Ishikawa (cell line): ENCODE measurements at regions not wholly inside any gene's neighbourhood (a gene's known extent, or its start where the extent isn't known, plus 50 kb on each side); places are given as distances from the start of the nearest gene placed in this dataset.

ENCODE experiments used
- CEBPB ChIP-seq: IDR thresholded peaks from 2 replicates; pipeline ENCODE4 v1.6.1; 2012
- CREB1 ChIP-seq: IDR thresholded peaks from 2 replicates; pipeline ENCODE4 v1.6.1; 2012; ENCODE audit warnings: low read depth
- EGR1 ChIP-seq: IDR thresholded peaks from 2 replicates; pipeline ENCODE4 v1.6.1; 2012
- EP300 ChIP-seq: IDR thresholded peaks from 2 replicates; pipeline ENCODE4 v1.6.1; 2012; ENCODE audit warnings: borderline replicate concordance
- FOXM1 ChIP-seq: IDR thresholded peaks from 2 replicates; pipeline ENCODE4 v1.6.1; 2012; ENCODE audit warnings: low read depth, borderline replicate concordance
- MAX ChIP-seq: IDR thresholded peaks from 2 replicates; pipeline ENCODE4 v1.6.1; 2012
- NFIC ChIP-seq: IDR thresholded peaks from 2 replicates; pipeline ENCODE4 v1.6.1; 2012
- RAD21 ChIP-seq: IDR thresholded peaks from 2 replicates; pipeline ENCODE4 v1.6.1; 2012; ENCODE audit warnings: low read depth
- REST ChIP-seq: IDR thresholded peaks from 2 replicates; pipeline ENCODE4 v1.6.1; 2012; ENCODE audit warnings: low read depth, mild to moderate bottlenecking
- TAF1 ChIP-seq: IDR thresholded peaks from 2 replicates; pipeline ENCODE4 v1.6.1; 2012; ENCODE audit warnings: low read depth, mild to moderate bottlenecking
- TCF12 ChIP-seq: IDR thresholded peaks from 2 replicates; pipeline ENCODE4 v1.6.1; 2012; ENCODE audit warnings: low read depth
- TEAD4 ChIP-seq: IDR thresholded peaks from 2 replicates; pipeline ENCODE4 v1.6.1; 2012
- USF1 ChIP-seq: IDR thresholded peaks from 2 replicates; pipeline ENCODE4 v1.6.1; 2012
- YY1 ChIP-seq: IDR thresholded peaks from 2 replicates; pipeline ENCODE4 v1.6.1; 2012; ENCODE audit warnings: low read depth
- ZBTB7A ChIP-seq: IDR thresholded peaks from 2 replicates; pipeline ENCODE4 v1.6.1; 2012; ENCODE audit warnings: low read depth

GRCh38 chr9:23541976-23542375, 284.1 kb downstream of the ELAVL2 start:
- no peak for TF ChIP-seq NFIC
- TF ChIP-seq MAX, result no peak
- TF ChIP-seq FOXM1, result no peak
- no peak for TF ChIP-seq TEAD4
- TF ChIP-seq RAD21, result no peak
- no peak for TF ChIP-seq ZBTB7A
- no peak for TF ChIP-seq EGR1
- no peak for TF ChIP-seq CREB1
- TF ChIP-seq REST, result no peak
- TF ChIP-seq YY1, result no peak
- no peak for TF ChIP-seq CEBPB
- no peak for TF ChIP-seq USF1
- no peak for TF ChIP-seq TAF1
- no peak for TF ChIP-seq EP300

- no peak for TF ChIP-seq YY1
- TF ChIP-seq MAX, result no peak
- no peak for TF ChIP-seq TAF1
- no peak for TF ChIP-seq EP300
- no peak for TF ChIP-seq FOXM1
- TF ChIP-seq RAD21, result no peak
- TF ChIP-seq NFIC, result no peak
- no peak for TF ChIP-seq CEBPB
- TF ChIP-seq USF1, result no peak
- TF ChIP-seq TEAD4, result no peak
- TF ChIP-seq REST, result no peak
- TF ChIP-seq EGR1, result no peak
- no peak for TF ChIP-seq CREB1
- no peak for TF ChIP-seq ZBTB7A
- TF ChIP-seq TCF12, result no peak
Observed at GRCh38 chr9:23542438-23542837, 283.6 kb downstream of the ELAVL2 start.

- no peak for TF ChIP-seq TAF1
- TF ChIP-seq CEBPB, result no peak
- TF ChIP-seq NFIC, result no peak
- TF ChIP-seq FOXM1, result no peak
Observed at GRCh38 chr9:23542927-23543326, 283.1 kb downstream of the ELAVL2 start.

- TF ChIP-seq CEBPB (no peak), CREB1 (no peak), ZBTB7A (no peak), RAD21 (no peak), MAX (no peak), USF1 (no peak), EGR1 (no peak), TEAD4 (no peak), REST (no peak)
Observed at GRCh38 chr9:23543419-23543818, 282.6 kb downstream of the ELAVL2 start.
